T-helper 1 cell treated with Interleukin-12 subunit alpha and Interleukin-12 subunit beta and Interleukin-4 antibody, amounts not matched to agents 30 μg/mL and 1 μg/mL, for 36 hours (primary cell): ENCODE measurements at regions not wholly inside any gene's neighbourhood (a gene's known extent, or its start where the extent isn't known, plus 50 kb on each side); places are given as distances from the start of the nearest gene placed in this dataset.
"Not testable (repeated sequence)": the region's sequence is repeated elsewhere in the genome, so short reads cannot be mapped to it uniquely, and the experiment has no call there.

Experiments used
- H3K27ac Mint-ChIP-seq: one replicate; pipeline ENCODE4 v1.8.0; 2021; ENCODE audit warnings: mild to moderate bottlenecking, mixed read lengths
- H3K27me3 Mint-ChIP-seq: one replicate; pipeline ENCODE4 v1.8.0; 2021; ENCODE audit warnings: low read depth, mixed read lengths
- H3K36me3 Mint-ChIP-seq: one replicate; pipeline ENCODE4 v1.8.0; 2021; ENCODE audit warnings: low read depth, mixed read lengths
- H3K4me1 Mint-ChIP-seq: one replicate; pipeline ENCODE4 v1.8.0; 2021; ENCODE audit warnings: low read depth, mixed read lengths
- H3K4me3 Mint-ChIP-seq: one replicate; pipeline ENCODE4 v1.8.0; 2021; ENCODE audit warnings: mild to moderate bottlenecking, moderate library complexity, mixed read lengths
- H3K9me3 Mint-ChIP-seq: one replicate; pipeline ENCODE4 v1.8.0; 2021; ENCODE audit warnings: mixed read lengths

GRCh38 chr15:87739866-87740265, 516.7 kb downstream of the NTRK3 start:
- Mint-ChIP-seq H3K27me3 (no peaks in the 10 kb centered on the region), H3K27ac (no peak overlapping the region)

DNA sequence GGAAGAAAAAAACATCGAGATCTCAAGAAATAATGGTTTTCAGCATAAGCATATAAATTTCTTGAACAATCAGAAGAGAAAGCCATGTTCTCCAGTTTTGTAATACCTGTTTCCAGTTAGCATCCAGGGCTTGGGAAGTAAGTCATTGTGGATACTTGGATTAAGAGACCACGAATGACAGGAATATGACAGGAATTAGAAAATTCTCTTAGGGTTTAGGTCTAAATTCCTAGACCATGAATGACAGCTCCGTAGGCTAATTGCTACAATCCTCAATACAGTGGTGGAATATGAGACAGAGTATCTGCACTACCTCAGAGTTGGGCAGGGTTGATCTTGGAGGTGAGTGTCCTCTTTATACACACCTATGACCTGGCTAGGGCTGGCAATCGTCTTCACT, 517.5 kb downstream of the NTRK3 start:
- H3K36me3 Mint-ChIP-seq, result no peaks in the 10 kb centered on the region
- H3K4me1 Mint-ChIP-seq, result peaks cover 3% of the 10 kb centered on the region
- no peaks in the 10 kb centered on the region for H3K27me3 Mint-ChIP-seq
- H3K9me3 Mint-ChIP-seq, result peaks cover 3% of the 10 kb centered on the region
- no peak overlapping the region for H3K27ac Mint-ChIP-seq
- no peak overlapping the region for H3K4me3 Mint-ChIP-seq

More at GRCh38 chr15:87739866-87740265, 516.7 kb downstream of the NTRK3 start:
- Mint-ChIP-seq H3K4me3 (no peak overlapping the region), H3K9me3 (peaks cover 3% of the 10 kb centered on the region), H3K36me3 (no peaks in the 10 kb centered on the region), H3K4me1 (peaks cover 3% of the 10 kb centered on the region)

- H3K4me1 Mint-ChIP-seq, H3K9me3 Mint-ChIP-seq, H3K27me3 Mint-ChIP-seq, H3K36me3 Mint-ChIP-seq, H3K4me3 Mint-ChIP-seq, H3K27ac Mint-ChIP-seq: not testable (repeated sequence)
Observed at GRCh38 chr15:87737460-87737859, 519.1 kb downstream of the NTRK3 start.

DNA sequence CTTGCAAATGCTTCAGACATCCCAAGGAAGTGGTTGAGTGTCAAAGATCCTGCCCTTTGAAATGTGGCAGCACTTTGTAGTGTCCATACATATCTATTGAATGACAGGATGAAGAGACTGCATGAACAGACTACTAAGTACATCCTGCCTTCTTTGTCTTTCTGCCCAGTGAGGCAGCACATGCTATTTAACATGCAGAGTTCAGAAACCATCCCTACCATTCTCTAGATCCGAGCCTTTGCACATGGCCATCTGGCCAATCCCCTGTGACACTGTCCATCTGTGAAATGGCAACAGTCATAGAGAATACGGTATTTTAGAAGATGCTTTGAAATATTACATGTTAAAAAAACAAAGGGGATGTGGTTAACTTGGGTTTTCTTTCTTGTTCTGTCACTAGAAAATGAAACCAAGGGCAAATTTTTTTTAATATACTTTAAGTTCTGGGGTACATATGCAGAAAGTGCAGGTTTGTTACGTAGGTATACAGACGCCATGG, 519.6 kb downstream of the NTRK3 start:
- no peak overlapping the region for H3K4me3 Mint-ChIP-seq
- H3K36me3 Mint-ChIP-seq, result no peaks in the 10 kb centered on the region
- H3K27me3 Mint-ChIP-seq, result no peaks in the 10 kb centered on the region
- peaks cover 3% of the 10 kb centered on the region for H3K9me3 Mint-ChIP-seq
- peaks cover 3% of the 10 kb centered on the region for H3K4me1 Mint-ChIP-seq
- no peak overlapping the region for H3K27ac Mint-ChIP-seq

DNA sequence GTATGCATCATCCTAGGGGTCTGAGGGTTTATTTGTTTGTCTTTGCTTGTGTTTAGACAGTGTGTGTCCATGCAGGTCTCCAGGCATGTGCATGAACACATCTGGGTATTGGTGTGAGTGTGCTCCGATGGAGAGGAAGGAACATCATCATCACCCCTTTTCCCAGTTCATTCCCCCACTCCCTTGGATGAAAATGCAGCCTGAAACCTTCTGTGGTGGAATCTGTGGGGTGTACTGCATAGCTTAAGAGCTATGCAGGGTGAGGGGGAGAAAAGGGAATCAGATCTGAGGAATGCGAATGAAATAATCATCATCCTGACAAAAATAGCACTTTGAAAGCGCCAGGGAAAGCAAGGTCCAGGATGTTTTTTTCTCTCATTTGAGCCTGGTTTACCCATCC, 520.1 kb downstream of the NTRK3 start:
- Mint-ChIP-seq H3K9me3 (peaks cover 3% of the 10 kb centered on the region), H3K27ac (no peak overlapping the region), H3K4me3 (no peak overlapping the region), H3K4me1 (peaks cover 3% of the 10 kb centered on the region), H3K36me3 (no peaks in the 10 kb centered on the region), H3K27me3 (no peaks in the 10 kb centered on the region)

DNA sequence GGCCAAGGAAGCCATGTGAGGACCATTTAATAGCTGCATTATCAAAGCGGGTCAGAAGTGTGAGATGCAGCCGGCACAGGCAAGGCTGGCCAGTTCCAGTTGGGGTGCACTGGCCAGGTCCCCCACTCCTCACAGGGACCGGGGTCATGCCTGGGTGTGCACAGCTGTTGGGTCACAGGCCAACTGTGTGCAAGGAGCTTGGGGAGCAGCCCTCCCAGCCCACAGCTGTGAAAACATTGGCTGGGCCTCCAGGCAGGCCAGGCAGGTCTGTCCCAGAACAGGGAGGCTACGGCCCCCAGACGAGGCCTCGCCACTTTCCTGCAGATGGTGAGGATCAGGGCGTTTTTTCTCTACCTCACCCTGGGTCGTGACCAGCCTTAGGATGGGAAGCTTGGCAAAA, 521.0 kb downstream of the NTRK3 start:
- H3K27ac Mint-ChIP-seq, result no peak overlapping the region
- peaks cover 3% of the 10 kb centered on the region for H3K9me3 Mint-ChIP-seq
- no peaks in the 10 kb centered on the region for H3K27me3 Mint-ChIP-seq
- no peak overlapping the region for H3K4me3 Mint-ChIP-seq
- peaks cover 3% of the 10 kb centered on the region for H3K4me1 Mint-ChIP-seq
- no peaks in the 10 kb centered on the region for H3K36me3 Mint-ChIP-seq

DNA sequence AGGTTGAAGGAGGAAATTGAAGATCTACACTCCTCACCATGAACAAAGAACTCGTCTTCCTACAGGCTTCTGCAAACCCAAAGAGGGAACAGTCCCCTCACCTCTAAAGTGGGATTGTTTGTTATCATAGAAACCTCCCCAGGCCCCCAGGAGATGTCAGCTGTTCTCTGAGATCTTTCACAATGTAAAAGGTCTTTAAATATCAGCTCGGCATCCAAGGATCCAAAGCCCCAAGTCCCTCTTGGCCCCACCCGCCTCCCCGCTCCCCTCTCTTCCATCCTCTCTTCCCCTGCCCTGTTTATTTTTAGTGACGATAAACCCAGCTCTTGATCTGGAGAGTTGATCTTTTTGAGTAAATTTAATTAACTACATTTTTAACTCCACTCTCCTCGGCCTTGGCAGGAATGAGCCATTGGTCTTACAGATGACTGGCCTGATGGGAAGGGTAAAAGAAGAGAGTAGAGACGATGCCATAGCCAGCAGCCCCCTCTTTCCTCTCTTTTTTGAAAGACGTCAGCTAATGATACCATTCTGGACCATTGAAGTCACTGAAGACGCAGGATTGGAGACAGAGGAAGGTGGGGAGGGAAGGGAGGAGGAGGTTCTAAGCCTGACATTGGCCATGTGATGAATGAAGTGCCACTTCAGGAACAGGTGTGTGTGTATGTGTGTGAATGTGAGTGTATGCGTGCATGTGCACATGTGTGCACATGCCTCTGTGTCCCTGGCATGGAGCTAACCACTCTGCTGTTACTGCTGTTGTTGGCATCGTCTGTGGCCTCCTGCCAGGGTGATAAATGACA, 521.8 kb downstream of the NTRK3 start:
- Mint-ChIP-seq H3K36me3 (no peaks in the 10 kb centered on the region), H3K9me3 (peaks cover 3% of the 10 kb centered on the region), H3K4me1 (peaks cover 3% of the 10 kb centered on the region), H3K27me3 (no peaks in the 10 kb centered on the region), H3K27ac (no peak overlapping the region), H3K4me3 (no peak overlapping the region)

DNA sequence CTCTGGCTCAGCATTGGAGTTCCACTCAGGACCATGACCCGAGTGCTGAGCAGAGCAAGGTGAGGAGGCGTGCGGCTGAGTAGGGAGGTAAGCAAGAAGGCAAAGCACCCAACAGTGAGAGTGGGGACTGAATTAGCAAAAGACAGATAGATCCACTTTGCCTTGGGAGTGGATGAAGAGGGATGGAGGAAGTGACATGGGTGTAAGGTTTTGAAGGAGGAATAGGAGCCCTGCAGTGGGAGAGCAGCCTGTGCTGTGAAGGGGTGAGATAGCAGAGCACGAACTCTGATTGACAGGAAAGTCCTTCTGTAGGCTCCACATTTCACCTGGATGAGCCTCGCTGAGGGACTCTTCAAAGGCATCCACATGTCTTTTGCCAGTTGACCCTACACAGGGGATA, 522.6 kb downstream of the NTRK3 start:
- Mint-ChIP-seq H3K4me1 (peaks cover 3% of the 10 kb centered on the region), H3K9me3 (peaks cover 3% of the 10 kb centered on the region), H3K4me3 (no peak overlapping the region), H3K36me3 (no peaks in the 10 kb centered on the region), H3K27me3 (no peaks in the 10 kb centered on the region), H3K27ac (no peak overlapping the region)

- Mint-ChIP-seq H3K36me3 (no peaks in the 10 kb centered on the region), H3K27ac (no peak overlapping the region), H3K27me3 (no peaks in the 10 kb centered on the region), H3K4me3 (no peak overlapping the region), H3K9me3 (peaks cover 3% of the 10 kb centered on the region), H3K4me1 (peaks cover 3% of the 10 kb centered on the region)
Observed at GRCh38 chr15:87733541-87733941, 523.0 kb downstream of the NTRK3 start.

DNA sequence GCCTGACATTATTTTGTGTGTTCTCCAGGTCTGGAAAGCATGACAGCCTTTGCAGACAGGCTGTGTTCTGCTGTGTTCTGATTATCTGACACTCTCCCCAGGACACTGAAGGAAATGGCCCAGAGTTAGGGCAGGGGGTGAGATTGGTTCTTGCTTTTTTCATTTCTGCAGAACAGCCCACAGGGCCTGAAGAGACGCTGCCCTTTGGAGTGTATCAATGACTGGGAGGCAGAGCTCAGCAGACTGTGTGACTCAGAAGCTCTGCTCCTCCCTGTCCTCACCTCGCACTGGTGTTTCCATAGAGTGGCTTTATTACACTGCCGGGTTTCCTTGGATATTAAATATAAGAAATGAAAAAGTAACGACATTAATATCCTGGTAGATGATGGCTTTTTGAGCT, 523.6 kb downstream of the NTRK3 start:
- H3K9me3 Mint-ChIP-seq, result peaks cover 3% of the 10 kb centered on the region

GRCh38 chr15:87731630-87732029, 524.9 kb downstream of the NTRK3 start:
- peaks cover 1% of the 10 kb centered on the region for H3K4me1 Mint-ChIP-seq
- no peaks in the 10 kb centered on the region for H3K36me3 Mint-ChIP-seq
- no peak overlapping the region for H3K4me3 Mint-ChIP-seq
- no peaks in the 10 kb centered on the region for H3K9me3 Mint-ChIP-seq
- H3K27me3 Mint-ChIP-seq, result no peaks in the 10 kb centered on the region
- no peak overlapping the region for H3K27ac Mint-ChIP-seq

More for the DNA sequence above, 523.6 kb downstream of the NTRK3 start:
- H3K36me3 Mint-ChIP-seq, result no peaks in the 10 kb centered on the region
- no peak overlapping the region for H3K27ac Mint-ChIP-seq
- peaks cover 3% of the 10 kb centered on the region for H3K4me1 Mint-ChIP-seq
- H3K4me3 Mint-ChIP-seq, result no peak overlapping the region
- H3K27me3 Mint-ChIP-seq, result no peaks in the 10 kb centered on the region

- no peaks in the 10 kb centered on the region for H3K4me1 Mint-ChIP-seq
- no peaks in the 10 kb centered on the region for H3K9me3 Mint-ChIP-seq
- no peak overlapping the region for H3K4me3 Mint-ChIP-seq
- no peaks in the 10 kb centered on the region for H3K27me3 Mint-ChIP-seq
- H3K27ac Mint-ChIP-seq, result no peak overlapping the region
- H3K36me3 Mint-ChIP-seq, result no peaks in the 10 kb centered on the region
Observed at GRCh38 chr15:87730706-87731105, 525.8 kb downstream of the NTRK3 start.

GRCh38 chr15:87728998-87729397, 527.5 kb downstream of the NTRK3 start:
- Mint-ChIP-seq H3K27ac (no peak overlapping the region), H3K27me3 (no peaks in the 10 kb centered on the region), H3K36me3 (no peaks in the 10 kb centered on the region), H3K4me3 (no peak overlapping the region), H3K9me3 (no peaks in the 10 kb centered on the region), H3K4me1 (no peaks in the 10 kb centered on the region)

DNA sequence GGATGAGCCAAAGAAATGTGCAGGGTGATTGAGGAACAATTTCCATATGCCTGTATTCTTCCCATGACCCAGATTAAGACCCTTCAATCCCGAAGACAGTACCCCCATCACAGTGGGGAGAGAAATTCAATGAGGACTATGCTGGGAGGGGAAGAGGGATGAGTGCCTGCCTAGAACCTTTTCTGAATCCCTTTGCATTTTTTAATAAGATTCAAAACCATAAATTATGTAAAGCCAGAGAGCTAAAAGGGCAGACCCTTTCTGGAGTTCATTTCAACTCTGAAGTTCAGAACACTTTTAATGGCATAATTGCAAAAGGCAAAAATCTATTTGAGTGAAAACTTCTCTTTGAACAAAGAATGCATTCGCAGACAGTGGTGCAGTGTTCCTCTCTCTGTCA, 529.5 kb downstream of the NTRK3 start:
- no peak overlapping the region for H3K27ac Mint-ChIP-seq
- no peaks in the 10 kb centered on the region for H3K36me3 Mint-ChIP-seq
- no peaks in the 10 kb centered on the region for H3K27me3 Mint-ChIP-seq
- H3K4me1 Mint-ChIP-seq, result no peaks in the 10 kb centered on the region
- no peaks in the 10 kb centered on the region for H3K9me3 Mint-ChIP-seq
- H3K4me3 Mint-ChIP-seq, result no peak overlapping the region

DNA sequence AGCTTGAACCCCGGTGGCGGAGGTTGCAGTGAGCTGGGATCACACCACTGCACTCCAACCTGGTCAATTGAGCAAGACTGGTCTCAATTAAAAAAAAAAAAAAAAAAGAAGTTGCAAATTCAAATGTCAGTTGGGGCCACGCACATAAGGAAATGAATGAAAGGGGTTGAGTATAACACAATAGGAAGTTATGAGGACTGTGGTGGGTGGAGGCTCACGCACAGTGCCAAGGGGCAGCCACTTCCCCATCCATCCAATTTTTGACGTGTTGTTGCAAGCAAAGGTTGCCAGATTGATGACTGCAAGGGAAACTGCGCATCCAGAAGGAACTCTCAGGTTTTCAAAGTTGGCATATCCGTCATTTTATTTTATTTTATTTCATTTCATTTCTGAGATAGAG, 532.2 kb downstream of the NTRK3 start:
- H3K4me1 Mint-ChIP-seq, result no peaks in the 10 kb centered on the region

More for the DNA sequence above, 532.2 kb downstream of the NTRK3 start:
- Mint-ChIP-seq H3K36me3 (no peaks in the 10 kb centered on the region), H3K27ac (no peak overlapping the region), H3K9me3 (no peaks in the 10 kb centered on the region), H3K4me3 (no peak overlapping the region), H3K27me3 (no peaks in the 10 kb centered on the region)
